ENCODE measurements at regions not wholly inside any gene's neighbourhood (a gene's known extent, or its start where the extent isn't known, plus 50 kb on each side); places are given as distances from the start of the nearest gene placed in this dataset.

- TF ChIP-seq POLR2A (IDR thresholded peaks at IDR 0.05; ENCODE audit: low read length): no peak
- no peak for TF ChIP-seq GATA1 (IDR thresholded peaks at IDR 0.05; ENCODE audit: low read depth, low read length)
These were observed 253.6 kb upstream of the ZNF717 start for GRCh38 chr3:76038949-76039348.

Data from erythroblast (primary cell).